PC-9 (cell line): ENCODE measurements at regions not wholly inside any gene's neighbourhood (a gene's known extent, or its start where the extent isn't known, plus 50 kb on each side); places are given as distances from the start of the nearest gene placed in this dataset.
"Not testable (repeated sequence)": the region's sequence is repeated elsewhere in the genome, so short reads cannot be mapped to it uniquely, and the experiment has no call there.

Source experiments
- BruUV-seq: library from RNA; stranded (reverse); fragments of 400-500 nt; replicated peaks from 2 replicates; lab custom pipeline; 2021; lab: Mats Ljungman, UMichigan
- CTCF ChIA-PET: fragments of 300-600 bp; sonication (Branson Sonifier 250); formaldehyde crosslinking; loops from one replicate; lab custom pipeline; 2022; ENCODE audit warnings: antibody characterized with exemption; lab: Charles Lee
- POLR2A ChIA-PET: fragments of 300-600 bp; sonication (Branson Sonifier 250); formaldehyde crosslinking; loops from one replicate; lab custom pipeline; 2022; ENCODE audit warnings: antibody characterized with exemption; ENCODE audit not compliant: unreplicated experiment; lab: Charles Lee
- DNase-seq, 2 experiments: peaks; one replicate each; pipeline versions ENCODE4 v3.0.0 to v3.0.0-alpha.2; 2015 to 2022; ENCODE audit warnings: mixed read lengths in 1 of 2
- H2AFZ ChIP-seq: fragments of 200-600 bp; sonication (generic); 2 replicates; pipeline ENCODE4 v1.8.1; 2017; ENCODE audit warnings: antibody characterized with exemption
- H3F3A ChIP-seq: fragments of 200-600 bp; sonication (generic); 2 replicates; pipeline ENCODE4 v1.8.1; 2017; ENCODE audit warnings: antibody characterized with exemption, mild to moderate bottlenecking, low read depth; ENCODE audit not compliant: insufficient read depth
- H3K27ac ChIP-seq: fragments of 200-600 bp; sonication (generic); 2 replicates; pipeline ENCODE4 v1.6.1; 2016; ENCODE audit warnings: mixed run types
- H3K27me3 ChIP-seq: fragments of 200-600 bp; sonication (generic); 2 replicates; pipeline ENCODE4 v1.6.1; 2016; ENCODE audit warnings: low read depth, mixed run types; ENCODE audit not compliant: insufficient read depth
- H3K36me3 ChIP-seq: fragments of 200-600 bp; sonication (generic); 2 replicates; pipeline ENCODE4 v1.6.1; 2016; ENCODE audit warnings: low read depth, mixed run types
- H3K4me1 ChIP-seq: fragments of 200-600 bp; sonication (generic); replicated peaks from 2 replicates; pipeline ENCODE4 v1.6.1; 2016; ENCODE audit warnings: mixed run types; ENCODE audit not compliant: insufficient read depth
- H3K4me2 ChIP-seq: fragments of 200-600 bp; sonication (generic); 2 replicates; pipeline ENCODE4 v1.6.1; 2017; ENCODE audit warnings: mixed run types
- H3K4me3 ChIP-seq: fragments of 200-600 bp; sonication (generic); 2 replicates; pipeline ENCODE4 v1.6.1; 2016; ENCODE audit warnings: mixed run types
- H3K79me2 ChIP-seq: fragments of 200-600 bp; sonication (generic); 2 replicates; pipeline ENCODE4 v1.6.1; 2017; ENCODE audit warnings: low read depth, mixed run types
- H3K9me2 ChIP-seq: fragments of 200-600 bp; sonication (generic); 2 replicates; pipeline ENCODE4 v1.8.1; 2017; ENCODE audit warnings: mild to moderate bottlenecking; ENCODE audit not compliant: insufficient read depth
- H3K9me3 ChIP-seq: fragments of 200-600 bp; sonication (generic); 2 replicates; pipeline ENCODE4 v1.8.1; 2016; ENCODE audit warnings: low read depth; ENCODE audit not compliant: insufficient read depth
- H4K20me1 ChIP-seq: fragments of 200-600 bp; sonication (generic); 2 replicates; pipeline ENCODE4 v1.8.1; 2017; ENCODE audit not compliant: insufficient read depth
- EZH2 ChIP-seq: fragments of 200-600 bp; sonication (generic); IDR thresholded peaks from 2 replicates; pipeline ENCODE4 v1.8.0; 2017; ENCODE audit warnings: antibody characterized with exemption, low read depth
- intact Hi-C: fragments of 100-400 bp; cut with micrococcal nuclease; formaldehyde crosslinking; loops from one replicate; pipeline ENCODE4 v1.10.0; 2022; ENCODE audit not compliant: unreplicated experiment
- TF ChIP-seq, protein P1 (sequence below): fragments of 200-600 bp; sonication (generic); conservative IDR thresholded peaks from 2 replicates; pipeline ENCODE4 v1.6.1; 2017; ENCODE audit warnings: mixed run types, antibody characterized with exemption, mild to moderate bottlenecking, moderate library complexity

DNA sequence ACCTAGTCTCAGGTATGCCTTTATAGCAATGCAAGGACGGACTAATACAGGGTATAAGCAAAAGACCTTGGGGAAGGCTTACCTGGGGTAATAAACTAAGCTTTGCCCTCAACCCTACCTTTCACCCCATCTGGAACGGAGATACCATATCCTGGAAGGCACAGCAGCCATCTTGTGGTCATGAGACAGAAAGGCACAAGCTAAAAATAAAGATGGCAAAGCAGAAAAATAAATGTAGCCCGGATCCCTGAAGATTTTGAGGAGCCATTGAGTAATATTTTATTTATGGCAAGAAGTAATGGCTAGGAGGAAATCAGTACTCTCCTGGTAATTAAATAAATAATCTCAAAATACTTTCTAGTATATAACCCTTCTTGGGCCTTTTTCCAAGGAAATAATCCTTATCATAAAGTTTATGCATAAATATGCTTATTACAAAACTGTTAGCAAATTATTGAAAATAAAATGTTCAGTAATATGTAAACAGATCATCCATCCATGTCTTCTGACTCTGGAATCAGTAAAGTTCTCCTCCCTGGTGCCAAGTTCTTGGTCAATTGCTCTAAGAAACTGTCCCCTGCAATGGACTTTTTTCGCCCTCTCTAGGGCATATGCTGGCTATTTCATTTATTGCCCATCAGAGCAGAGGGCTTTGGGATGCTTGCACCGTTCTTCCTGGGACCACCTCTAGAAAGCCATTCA is 198.7 kb downstream of the SPP2 start:
- H4K20me1 ChIP-seq, result no peaks in the 10 kb centered on the region
- H3K27ac ChIP-seq, result peak overlapping the region; percentile 91
- no peaks in the 10 kb centered on the region; the same call in 1 of the 2 replicates for H3K9me3 ChIP-seq
- H3F3A ChIP-seq, result peaks cover 68% of the 10 kb centered on the region
- peaks cover 82% of the 10 kb centered on the region for H3K4me1 ChIP-seq
- peak overlapping the region; percentile 67 for H3K4me2 ChIP-seq
- BruUV-seq, result TSS peak; percentile 73
- H3K4me3 ChIP-seq, result peak overlapping the region; percentile 6; the same call in 1 of the 2 replicates
- H3K9me2 ChIP-seq, result no peaks in the 10 kb centered on the region
- POLR2A ChIA-PET, result interaction anchor here (0.9 to 1.2 kb wide), 2 partner anchors 46 to 80 kb away, joined by 3 to 6 read pairs; no protein-coding TSS in a partner anchor
- intact Hi-C loops, result loop anchor here (10.0 kb wide), 3 partner anchors 384 to 576 kb away; partner anchors contain the start of genes MSL3B and UGT1A6
- H3K79me2 ChIP-seq, result no peaks in the 10 kb centered on the region
- no peaks in the 10 kb centered on the region for H3K36me3 ChIP-seq
- no peak overlapping the region for H2AFZ ChIP-seq
- no peaks in the 10 kb centered on the region for H3K27me3 ChIP-seq
- no peak for DNase-seq
- CTCF ChIA-PET, result interaction anchor here (0.5 to 0.6 kb wide), 2 partner anchors 112 to 1504 kb away, joined by 7 to 10 read pairs; no protein-coding TSS in a partner anchor
- TF ChIP-seq EZH2, result no peak
- TF ChIP-seq, protein P1, sequence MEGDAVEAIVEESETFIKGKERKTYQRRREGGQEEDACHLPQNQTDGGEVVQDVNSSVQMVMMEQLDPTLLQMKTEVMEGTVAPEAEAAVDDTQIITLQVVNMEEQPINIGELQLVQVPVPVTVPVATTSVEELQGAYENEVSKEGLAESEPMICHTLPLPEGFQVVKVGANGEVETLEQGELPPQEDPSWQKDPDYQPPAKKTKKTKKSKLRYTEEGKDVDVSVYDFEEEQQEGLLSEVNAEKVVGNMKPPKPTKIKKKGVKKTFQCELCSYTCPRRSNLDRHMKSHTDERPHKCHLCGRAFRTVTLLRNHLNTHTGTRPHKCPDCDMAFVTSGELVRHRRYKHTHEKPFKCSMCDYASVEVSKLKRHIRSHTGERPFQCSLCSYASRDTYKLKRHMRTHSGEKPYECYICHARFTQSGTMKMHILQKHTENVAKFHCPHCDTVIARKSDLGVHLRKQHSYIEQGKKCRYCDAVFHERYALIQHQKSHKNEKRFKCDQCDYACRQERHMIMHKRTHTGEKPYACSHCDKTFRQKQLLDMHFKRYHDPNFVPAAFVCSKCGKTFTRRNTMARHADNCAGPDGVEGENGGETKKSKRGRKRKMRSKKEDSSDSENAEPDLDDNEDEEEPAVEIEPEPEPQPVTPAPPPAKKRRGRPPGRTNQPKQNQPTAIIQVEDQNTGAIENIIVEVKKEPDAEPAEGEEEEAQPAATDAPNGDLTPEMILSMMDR, result no peak; the same call in 1 of the 2 replicates

DNA sequence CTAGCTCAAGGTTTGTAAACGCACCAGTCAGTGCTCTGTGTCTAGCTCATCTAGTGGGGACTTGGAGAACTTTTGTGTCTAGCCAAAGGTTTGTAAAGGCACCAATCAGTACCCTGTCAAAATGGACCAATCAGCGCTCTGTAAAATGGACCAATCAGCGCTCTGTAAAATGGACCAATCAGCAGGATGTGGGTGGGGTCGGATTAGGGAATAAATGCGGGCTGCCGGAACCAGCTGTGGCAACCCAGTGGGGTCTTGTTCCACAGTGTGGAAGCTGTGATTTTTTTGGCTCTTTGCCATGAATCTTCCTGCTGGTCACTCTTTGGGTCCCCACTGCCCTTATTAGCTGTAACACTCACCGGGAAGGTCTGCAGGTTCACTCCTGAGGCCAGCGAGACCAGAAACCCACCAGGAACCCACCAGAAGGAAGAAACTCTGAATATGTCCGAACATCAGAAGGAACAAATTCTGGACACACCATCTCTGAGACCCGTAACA is 197.8 kb downstream of the SPP2 start:
- POLR2A ChIA-PET, H3K36me3 ChIP-seq: not testable (repeated sequence)

DNA sequence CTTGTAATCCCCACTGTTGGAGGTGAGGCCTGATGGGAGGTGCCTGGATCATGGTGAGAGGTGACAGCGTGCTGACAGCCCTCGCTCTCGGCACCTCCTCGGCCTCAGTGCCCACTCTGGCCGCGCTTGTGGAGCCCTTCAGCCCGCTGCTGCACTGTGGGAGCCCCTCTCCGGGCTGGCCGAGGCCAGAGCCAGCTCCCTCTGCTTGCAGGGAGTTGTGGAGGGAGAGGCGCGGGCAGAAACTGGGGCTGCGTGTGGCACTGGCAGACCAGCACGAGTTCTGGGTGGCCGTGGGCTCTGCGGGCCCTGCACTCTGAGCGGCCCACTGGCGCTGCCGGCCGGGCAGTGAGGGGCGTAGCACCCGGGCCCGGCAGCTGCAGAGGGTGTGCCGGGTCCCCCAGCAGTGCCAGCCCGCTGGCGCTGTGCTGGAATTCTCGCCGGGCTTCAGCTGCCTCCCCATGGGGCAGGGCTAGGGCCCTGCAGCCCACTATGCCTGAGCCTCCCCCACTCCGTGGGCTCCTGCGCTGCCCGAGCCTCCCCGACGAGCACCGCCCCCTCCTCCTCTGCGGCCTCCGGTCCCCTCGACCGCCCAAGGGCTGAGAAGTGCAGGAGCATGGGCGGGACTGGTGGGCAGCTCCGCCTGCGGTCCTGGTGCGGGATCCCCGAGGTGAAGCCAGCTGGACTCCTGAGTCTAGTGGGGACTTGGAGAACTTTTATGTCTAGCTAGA is 197.1 kb downstream of the SPP2 start:
- CTCF ChIA-PET, result no interaction called here
- intact Hi-C loops, result loop anchor here (10.0 kb wide), 3 partner anchors 383 to 577 kb away; partner anchors contain the start of genes MSL3B and UGT1A6
- no TSS peak for BruUV-seq

More for the DNA sequence above, 197.8 kb downstream of the SPP2 start:
- H3K9me3 ChIP-seq, H3K79me2 ChIP-seq, H3K9me2 ChIP-seq, H3K4me3 ChIP-seq, H3K4me2 ChIP-seq, DNase-seq, CTCF ChIA-PET, BruUV-seq, H3K27me3 ChIP-seq, H2AFZ ChIP-seq, H4K20me1 ChIP-seq: not testable (repeated sequence)
- Histone ChIP-seq H3K4me1 (peaks cover 91% of the 10 kb centered on the region), H3F3A (peaks cover 76% of the 10 kb centered on the region), H3K27ac (peak overlapping the region; percentile 91)
- intact Hi-C loops, result loop anchor here (10.0 kb wide), 3 partner anchors 383 to 577 kb away; partner anchors contain the start of genes MSL3B and UGT1A6

More for the DNA sequence above, 197.1 kb downstream of the SPP2 start:
- H3K27me3 ChIP-seq, result no peaks in the 10 kb centered on the region
- H4K20me1 ChIP-seq, result no peaks in the 10 kb centered on the region
- no peak overlapping the region for H3K4me2 ChIP-seq
- no peaks in the 10 kb centered on the region for H3K36me3 ChIP-seq
- H2AFZ ChIP-seq, result no peak overlapping the region
- TF ChIP-seq, protein P1, result no peak
- TF ChIP-seq EZH2, result no peak
- peak overlapping the region; percentile 88 for H3K27ac ChIP-seq
- no peaks in the 10 kb centered on the region for H3K9me2 ChIP-seq
- no peaks in the 10 kb centered on the region for H3K79me2 ChIP-seq
- POLR2A ChIA-PET, result no interaction called here
- H3K4me3 ChIP-seq, result no peak overlapping the region
- H3K9me3 ChIP-seq, result no peaks in the 10 kb centered on the region; the same call in 1 of the 2 replicates
- H3K4me1 ChIP-seq, result peaks cover 94% of the 10 kb centered on the region
- DNase-seq, result no peak
- H3F3A ChIP-seq, result peaks cover 77% of the 10 kb centered on the region
